Neural cell (in vitro differentiated cells): ENCODE measurements at regions not wholly inside any gene's neighbourhood (a gene's known extent, or its start where the extent isn't known, plus 50 kb on each side); places are given as distances from the start of the nearest gene placed in this dataset.

Experiments used
- H2AFZ ChIP-seq: fragments of 200-600, 300-800 bp; sonication (generic), shearing (Covaris generic); 2 replicates; pipeline ENCODE4 v1.6.0; 2014; ENCODE audit warnings: low read depth, mild to moderate bottlenecking, antibody characterized with exemption, low read length, moderate library complexity
- H3F3A ChIP-seq: fragments of 200-600 bp; shearing (Covaris generic); 2 replicates; pipeline ENCODE4 v1.6.1; 2016; ENCODE audit warnings: mild to moderate bottlenecking, moderate library complexity, mixed read lengths, antibody characterized with exemption, low read length; ENCODE audit not compliant: insufficient read depth, poor library complexity, severe bottlenecking
- H3K27ac ChIP-seq: fragments of 200-600, 300-800 bp; sonication (generic), shearing (Covaris generic); 2 replicates; pipeline ENCODE4 v1.5.1; 2014; ENCODE audit warnings: mild to moderate bottlenecking, low read length, moderate library complexity
- H3K27me3 ChIP-seq: fragments of 300-800, 200-600 bp; sonication (generic), shearing (Covaris generic); 2 replicates; pipeline ENCODE4 v1.6.0; 2014; ENCODE audit warnings: mild to moderate bottlenecking, low read depth, low read length, moderate library complexity; ENCODE audit not compliant: insufficient read depth
- H3K36me3 ChIP-seq: fragments of 300-800, 200-600 bp; sonication (generic), shearing (Covaris generic); 2 replicates; pipeline ENCODE4 v1.5.1; 2014; ENCODE audit warnings: mild to moderate bottlenecking, antibody characterized with exemption, low read length, moderate library complexity; ENCODE audit not compliant: insufficient read depth
- H3K4me2 ChIP-seq: fragments of 300-800, 200-600 bp; sonication (generic), shearing (Covaris generic); 2 replicates; pipeline ENCODE4 v1.6.0; 2014; ENCODE audit warnings: mild to moderate bottlenecking, low read length
- H3K4me3 ChIP-seq: fragments of 300-800, 200-600 bp; sonication (generic), shearing (Covaris generic); 2 replicates; pipeline ENCODE4 v1.5.1; 2014; ENCODE audit warnings: mild to moderate bottlenecking, low read length, moderate library complexity
- H3K79me2 ChIP-seq: fragments of 200-600 bp; shearing (Covaris generic); replicated peaks from 2 replicates; pipeline ENCODE4 v1.6.0; 2014; ENCODE audit warnings: mild to moderate bottlenecking, low read length, moderate library complexity; ENCODE audit not compliant: insufficient read depth
- H3K9ac ChIP-seq: fragments of 300-800, 200-600 bp; sonication (generic), shearing (Covaris generic); 2 replicates; pipeline ENCODE4 v1.6.1; 2016; ENCODE audit warnings: mild to moderate bottlenecking, low read length, mixed read lengths
- H3K9me2 ChIP-seq: fragments of 200-600 bp; shearing (Covaris generic); 2 replicates; pipeline ENCODE4 v1.6.1; 2016; ENCODE audit warnings: mild to moderate bottlenecking, low read length, mixed read lengths; ENCODE audit not compliant: insufficient read depth
- H3K9me3 ChIP-seq: fragments of 200-600, 300-800 bp; sonication (generic), shearing (Covaris generic); 2 replicates; pipeline ENCODE4 v1.6.1; 2016; ENCODE audit warnings: mild to moderate bottlenecking, mixed run types, low read length, moderate library complexity, mixed read lengths
- H4K20me1 ChIP-seq: fragments of 200-600 bp; shearing (Covaris generic); 2 replicates; pipeline ENCODE4 v1.6.1; 2016; ENCODE audit warnings: mild to moderate bottlenecking, mixed run types; ENCODE audit not compliant: insufficient read depth
- CTCF ChIP-seq: fragments of 450-650 bp; IDR thresholded peaks from 2 replicates; pipeline ENCODE4 v1.5.1; 2014; ENCODE audit warnings: antibody characterized with exemption, mild to moderate bottlenecking, moderate library complexity; ENCODE audit not compliant: poor library complexity, severe bottlenecking
- EP300 ChIP-seq: fragments of 450-650 bp; conservative IDR thresholded peaks from 2 replicates; pipeline ENCODE4 v1.6.1; 2014; ENCODE audit warnings: antibody characterized with exemption, mild to moderate bottlenecking, moderate library complexity; ENCODE audit not compliant: poor library complexity, severe bottlenecking
- EZH2 ChIP-seq: fragments of 200-600, 300-800 bp; shearing (Covaris generic), sonication (generic); IDR thresholded peaks from 2 replicates; pipeline ENCODE4 v1.6.1; 2014; ENCODE audit warnings: antibody characterized with exemption, low read length, borderline replicate concordance, mild to moderate bottlenecking; ENCODE audit not compliant: insufficient read depth, poor library complexity, severe bottlenecking
- MXI1 ChIP-seq: fragments of 450-650 bp; conservative IDR thresholded peaks from 2 replicates; pipeline ENCODE4 v1.6.1; 2014; ENCODE audit warnings: antibody characterized with exemption, mild to moderate bottlenecking; ENCODE audit not compliant: poor library complexity, severe bottlenecking
- POLR2AphosphoS5 ChIP-seq: IDR thresholded peaks from 2 replicates; pipeline ENCODE4 v1.6.1; 2012
- RAD21 ChIP-seq: fragments of 450-650 bp; conservative IDR thresholded peaks from 2 replicates; pipeline ENCODE4 v1.6.1; 2014; ENCODE audit warnings: antibody characterized with exemption, mild to moderate bottlenecking, moderate library complexity
- REST ChIP-seq: IDR thresholded peaks from 2 replicates; pipeline ENCODE4 v1.6.1; 2012; ENCODE audit warnings: borderline replicate concordance
- SMC3 ChIP-seq: fragments of 450-650 bp; conservative IDR thresholded peaks from 2 replicates; pipeline ENCODE4 v1.6.1; 2014; ENCODE audit warnings: antibody characterized with exemption, mild to moderate bottlenecking, moderate library complexity; ENCODE audit not compliant: poor library complexity
- TAF1 ChIP-seq: IDR thresholded peaks from 2 replicates; pipeline ENCODE4 v1.6.1; 2012; ENCODE audit warnings: low read depth

GRCh38 chr5:124050120-124050770 is 538.3 kb downstream of the CSNK1G3 start (continued):
- TF ChIP-seq REST = no peak
- no peak for TF ChIP-seq RAD21

DNA sequence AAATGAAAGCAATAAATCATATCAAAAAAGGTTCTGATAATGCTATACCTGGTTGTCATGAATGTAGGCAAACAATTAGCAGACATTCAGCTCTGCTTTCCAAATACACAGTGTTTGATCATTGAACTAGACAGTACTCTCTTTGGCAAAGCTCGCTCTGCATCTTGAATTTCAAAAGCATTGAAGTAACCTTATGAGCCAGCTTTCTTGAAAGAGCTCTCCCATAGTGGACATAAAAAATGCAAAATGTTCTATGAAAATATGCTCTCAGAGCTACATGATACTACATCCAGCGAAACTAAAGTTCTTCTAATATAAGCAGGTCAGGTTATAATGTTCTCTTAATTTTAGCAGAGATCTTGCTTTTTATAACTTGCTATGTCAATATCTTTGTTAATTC is 533.4 kb downstream of the CSNK1G3 start:
- Histone ChIP-seq H3K36me3 (no peaks in the 10 kb centered on the region), H3K79me2 (no peaks in the 10 kb centered on the region), H3K9me3 (no peaks in the 10 kb centered on the region), H2AFZ (no peak overlapping the region), H3K27me3 (no peaks in the 10 kb centered on the region), H3K4me3 (no peak overlapping the region), H3K4me2 (no peak overlapping the region), H4K20me1 (no peaks in the 10 kb centered on the region), H3F3A (no peaks in the 10 kb centered on the region), H3K9me2 (no peaks in the 10 kb centered on the region), H3K27ac (no peak overlapping the region), H3K9ac (no peak overlapping the region)
- TF ChIP-seq RAD21 (no peak), CTCF (no peak), SMC3 (no peak), MXI1 (no peak), POLR2AphosphoS5 (no peak), TAF1 (no peak), EZH2 (no peak), EP300 (no peak), REST (no peak)
